MM.1S (cell line): ENCODE measurements at regions not wholly inside any gene's neighbourhood (a gene's known extent, or its start where the extent isn't known, plus 50 kb on each side); places are given as distances from the start of the nearest gene placed in this dataset.

Experiments
- DNase-seq: peaks from one replicate; pipeline ENCODE4 v3.0.0-alpha.2; 2015
- H2AFZ ChIP-seq: fragments of 300-600 bp; sonication (generic); 2 replicates; pipeline ENCODE4 v1.6.0; 2016; ENCODE audit warnings: antibody characterized with exemption, low read length
- H3F3A ChIP-seq: fragments of 300-600 bp; sonication (generic); 2 replicates; pipeline ENCODE4 v1.6.1; 2016; ENCODE audit warnings: mild to moderate bottlenecking, antibody characterized with exemption, low read length, moderate library complexity, mixed read lengths; ENCODE audit not compliant: insufficient read depth
- H3K27ac ChIP-seq: fragments of 300-600 bp; sonication (generic); 2 replicates; pipeline ENCODE4 v1.5.1; 2016; ENCODE audit warnings: mild to moderate bottlenecking, low read length
- H3K27me3 ChIP-seq: fragments of 300-600 bp; sonication (generic); replicated peaks from 2 replicates; pipeline ENCODE4 v1.6.0; 2016; ENCODE audit warnings: low read length; ENCODE audit not compliant: insufficient read depth
- H3K36me3 ChIP-seq: fragments of 300-600 bp; sonication (generic); replicated peaks from 2 replicates; pipeline ENCODE4 v1.6.1; 2016; ENCODE audit warnings: mild to moderate bottlenecking, low read length, mixed read lengths; ENCODE audit not compliant: insufficient read depth
- H3K4me1 ChIP-seq: fragments of 300-600 bp; sonication (generic); 2 replicates; pipeline ENCODE4 v1.6.1; 2016; ENCODE audit warnings: low read length, mixed read lengths
- H3K4me2 ChIP-seq: fragments of 300-600 bp; sonication (generic); 2 replicates; pipeline ENCODE4 v1.6.0; 2016; ENCODE audit warnings: low read depth, low read length
- H3K4me3 ChIP-seq: fragments of 300-600 bp; sonication (generic); 2 replicates; pipeline ENCODE4 v1.5.1; 2016; ENCODE audit warnings: low read length, mixed read lengths
- H3K79me2 ChIP-seq: fragments of 300-600 bp; sonication (generic); 2 replicates; pipeline ENCODE4 v1.6.1; 2016; ENCODE audit warnings: mixed run types, low read length, mixed read lengths
- H3K9ac ChIP-seq: fragments of 300-600 bp; sonication (generic); 2 replicates; pipeline ENCODE4 v1.6.1; 2016; ENCODE audit warnings: low read length, mixed read lengths
- H3K9me2 ChIP-seq: fragments of 300-600 bp; sonication (generic); replicated peaks from 2 replicates; pipeline ENCODE4 v1.6.1; 2016; ENCODE audit warnings: mild to moderate bottlenecking, low read length, mixed read lengths; ENCODE audit not compliant: insufficient read depth
- H3K9me3 ChIP-seq: fragments of 300-600 bp; sonication (generic); replicated peaks from 2 replicates; pipeline ENCODE4 v1.6.1; 2016; ENCODE audit warnings: mild to moderate bottlenecking, low read length, mixed read lengths; ENCODE audit not compliant: insufficient read depth
- H4K20me1 ChIP-seq: fragments of 300-600 bp; sonication (generic); 2 replicates; pipeline ENCODE4 v1.6.1; 2016; ENCODE audit warnings: mild to moderate bottlenecking, low read length, moderate library complexity, mixed read lengths; ENCODE audit not compliant: insufficient read depth
- EZH2 ChIP-seq: fragments of 300-600 bp; sonication (generic); optimal IDR thresholded peaks from 2 replicates; pipeline ENCODE3; 2017; ENCODE audit warnings: low read depth, mild to moderate bottlenecking, antibody characterized with exemption, low read length, mixed read lengths
- EZH2phosphoT487 ChIP-seq: fragments of 300-600 bp; sonication (generic); IDR thresholded peaks from 2 replicates; pipeline ENCODE4 v1.6.1; 2018; ENCODE audit warnings: antibody characterized with exemption, low read length
- TF ChIP-seq, protein P1 (sequence below): fragments of 300-600 bp; sonication (generic); IDR thresholded peaks from 2 replicates; pipeline ENCODE4 v1.5.1; 2016; ENCODE audit warnings: antibody characterized with exemption, low read length, mixed read lengths

DNA sequence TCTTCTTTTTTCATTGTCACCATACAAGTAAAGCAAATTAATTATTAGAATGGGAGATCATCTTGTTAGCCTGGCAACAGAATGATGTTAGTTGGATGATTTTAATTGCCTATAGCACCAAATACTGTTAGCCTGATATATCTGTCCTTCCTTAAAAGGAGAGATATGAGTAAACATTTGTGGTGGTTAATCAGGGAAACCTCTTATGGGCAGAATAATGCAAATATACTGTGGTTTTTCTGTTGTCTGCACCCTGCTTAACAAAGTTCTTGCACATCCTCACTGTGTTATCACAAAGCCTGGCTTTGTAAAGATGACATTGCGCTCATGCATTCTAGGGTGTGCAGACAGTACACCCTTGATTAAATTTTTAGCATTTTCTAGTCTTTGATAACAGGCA is 254.9 kb upstream of the SMC2 start:
- H3K27me3 ChIP-seq: no peaks in the 10 kb centered on the region
- no peaks in the 10 kb centered on the region for H4K20me1 ChIP-seq
- no peaks in the 10 kb centered on the region for H3K9me2 ChIP-seq
- H3F3A ChIP-seq: no peaks in the 10 kb centered on the region
- H3K4me1 ChIP-seq: no peaks in the 10 kb centered on the region
- no peak overlapping the region for H2AFZ ChIP-seq
- H3K27ac ChIP-seq: no peak overlapping the region
- H3K79me2 ChIP-seq: no peaks in the 10 kb centered on the region
- no peak overlapping the region for H3K4me3 ChIP-seq
- no peaks in the 10 kb centered on the region for H3K9me3 ChIP-seq
- no peaks in the 10 kb centered on the region for H3K36me3 ChIP-seq
- TF ChIP-seq EZH2phosphoT487: no peak
- no peak for TF ChIP-seq EZH2
- TF ChIP-seq, protein P1, sequence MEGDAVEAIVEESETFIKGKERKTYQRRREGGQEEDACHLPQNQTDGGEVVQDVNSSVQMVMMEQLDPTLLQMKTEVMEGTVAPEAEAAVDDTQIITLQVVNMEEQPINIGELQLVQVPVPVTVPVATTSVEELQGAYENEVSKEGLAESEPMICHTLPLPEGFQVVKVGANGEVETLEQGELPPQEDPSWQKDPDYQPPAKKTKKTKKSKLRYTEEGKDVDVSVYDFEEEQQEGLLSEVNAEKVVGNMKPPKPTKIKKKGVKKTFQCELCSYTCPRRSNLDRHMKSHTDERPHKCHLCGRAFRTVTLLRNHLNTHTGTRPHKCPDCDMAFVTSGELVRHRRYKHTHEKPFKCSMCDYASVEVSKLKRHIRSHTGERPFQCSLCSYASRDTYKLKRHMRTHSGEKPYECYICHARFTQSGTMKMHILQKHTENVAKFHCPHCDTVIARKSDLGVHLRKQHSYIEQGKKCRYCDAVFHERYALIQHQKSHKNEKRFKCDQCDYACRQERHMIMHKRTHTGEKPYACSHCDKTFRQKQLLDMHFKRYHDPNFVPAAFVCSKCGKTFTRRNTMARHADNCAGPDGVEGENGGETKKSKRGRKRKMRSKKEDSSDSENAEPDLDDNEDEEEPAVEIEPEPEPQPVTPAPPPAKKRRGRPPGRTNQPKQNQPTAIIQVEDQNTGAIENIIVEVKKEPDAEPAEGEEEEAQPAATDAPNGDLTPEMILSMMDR: no peak
- no peak overlapping the region for H3K4me2 ChIP-seq
- no peak overlapping the region for H3K9ac ChIP-seq
- no peak for DNase-seq

DNA sequence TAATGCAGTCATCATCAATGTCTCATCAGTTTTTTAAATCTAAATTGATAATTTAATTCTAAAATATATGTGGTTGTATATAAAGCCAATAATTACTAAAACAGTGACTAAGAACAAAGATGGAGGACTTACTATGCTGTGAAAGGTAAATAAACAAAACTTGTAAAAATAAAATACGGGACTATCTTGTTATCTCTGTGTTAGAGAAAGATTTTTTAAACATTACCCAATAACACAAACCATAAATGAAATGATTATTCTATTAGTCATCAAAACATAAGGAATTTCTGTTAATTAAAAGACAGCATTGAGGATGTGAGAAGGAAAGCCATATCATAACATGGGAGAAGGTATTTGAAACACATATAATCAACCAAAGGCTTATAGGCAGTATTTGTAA is 226.2 kb upstream of the SMC2 start:
- no peaks in the 10 kb centered on the region for H3K36me3 ChIP-seq
- H3K9me2 ChIP-seq: no peaks in the 10 kb centered on the region
- no peaks in the 10 kb centered on the region for H3F3A ChIP-seq
- H3K4me3 ChIP-seq: no peak overlapping the region
- H2AFZ ChIP-seq: no peak overlapping the region
- no peak overlapping the region for H3K4me2 ChIP-seq
- no peaks in the 10 kb centered on the region for H4K20me1 ChIP-seq
- H3K27me3 ChIP-seq: no peaks in the 10 kb centered on the region
- no peaks in the 10 kb centered on the region for H3K79me2 ChIP-seq
- H3K27ac ChIP-seq: no peak overlapping the region
- no peak for TF ChIP-seq EZH2phosphoT487
- TF ChIP-seq, protein P1: no peak
- TF ChIP-seq EZH2: no peak
- no peaks in the 10 kb centered on the region for H3K4me1 ChIP-seq
- H3K9me3 ChIP-seq: no peaks in the 10 kb centered on the region
- H3K9ac ChIP-seq: no peak overlapping the region
- no peak for DNase-seq

DNA sequence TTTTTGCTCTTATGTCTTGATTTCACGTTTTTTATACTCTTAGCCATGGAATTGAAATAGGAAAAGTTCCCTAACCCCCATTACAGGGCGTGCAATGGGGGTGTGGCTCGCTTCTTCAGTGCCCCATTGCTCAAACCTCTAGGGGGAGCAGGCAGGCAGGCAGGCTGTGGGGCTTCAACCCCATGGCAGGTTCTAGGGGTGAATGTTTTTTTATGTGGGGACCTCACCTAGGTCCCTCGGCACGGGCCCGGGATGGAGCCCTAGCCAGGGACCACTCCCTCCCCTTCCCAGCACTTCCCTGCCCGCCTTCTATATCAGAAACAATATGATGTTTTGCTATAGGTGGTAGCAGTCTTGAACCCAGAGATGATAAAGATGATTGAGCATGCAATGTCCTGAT is 221.3 kb upstream of the SMC2 start:
- Histone ChIP-seq H3K79me2 (no peaks in the 10 kb centered on the region), H4K20me1 (no peaks in the 10 kb centered on the region), H3K27ac (no peak overlapping the region), H3K9me3 (no peaks in the 10 kb centered on the region), H3F3A (no peaks in the 10 kb centered on the region), H3K36me3 (no peaks in the 10 kb centered on the region), H3K9ac (no peak overlapping the region), H2AFZ (no peak overlapping the region), H3K27me3 (no peaks in the 10 kb centered on the region), H3K4me3 (no peak overlapping the region), H3K4me1 (no peaks in the 10 kb centered on the region), H3K4me2 (no peak overlapping the region), H3K9me2 (no peaks in the 10 kb centered on the region)
- DNase-seq: no peak
- TF ChIP-seq EZH2 (no peak), EZH2phosphoT487 (no peak)
- TF ChIP-seq, protein P1: no peak
